Central memory CD8-positive, alpha-beta T cell (primary cell): ENCODE measurements at regions not wholly inside any gene's neighbourhood (a gene's known extent, or its start where the extent isn't known, plus 50 kb on each side); places are given as distances from the start of the nearest gene placed in this dataset.

Experiments used
- ATAC-seq: fragments of 150-1000 bp; cut with Tn5 transposase; replicated peaks from 2 replicates; pipeline ENCODE4 v1.10.0; 2022; ENCODE audit warnings: mild to moderate bottlenecking, moderate FRiP score, moderate number of reproducible peaks; ENCODE audit not compliant: poor library complexity, severe bottlenecking; ENCODE audit errors: extremely low read depth
- DNase-seq, 2 donors: peaks; one replicate each; pipeline ENCODE4 v3.0.0; 2021; ENCODE audit warnings: low spot score in 2 of 2
- H3K27ac Mint-ChIP-seq: one replicate; pipeline ENCODE4 v1.8.0; 2022; ENCODE audit warnings: low read depth, mild to moderate bottlenecking, moderate library complexity, mixed read lengths
- H3K27me3 Mint-ChIP-seq: one replicate; pipeline ENCODE4 v1.8.0; 2022; ENCODE audit warnings: mixed read lengths
- H3K36me3 Mint-ChIP-seq: one replicate; pipeline ENCODE4 v1.8.0; 2022; ENCODE audit warnings: mild to moderate bottlenecking, moderate library complexity, mixed read lengths; ENCODE audit not compliant: insufficient read depth
- H3K4me1 Mint-ChIP-seq: one replicate; pipeline ENCODE4 v1.8.0; 2022; ENCODE audit warnings: mixed read lengths
- H3K4me3 Mint-ChIP-seq: one replicate; pipeline ENCODE4 v1.8.0; 2022; ENCODE audit warnings: mild to moderate bottlenecking, moderate library complexity, mixed read lengths
- H3K9me3 Mint-ChIP-seq: one replicate; pipeline ENCODE4 v1.8.0; 2022; ENCODE audit warnings: mixed read lengths

DNA sequence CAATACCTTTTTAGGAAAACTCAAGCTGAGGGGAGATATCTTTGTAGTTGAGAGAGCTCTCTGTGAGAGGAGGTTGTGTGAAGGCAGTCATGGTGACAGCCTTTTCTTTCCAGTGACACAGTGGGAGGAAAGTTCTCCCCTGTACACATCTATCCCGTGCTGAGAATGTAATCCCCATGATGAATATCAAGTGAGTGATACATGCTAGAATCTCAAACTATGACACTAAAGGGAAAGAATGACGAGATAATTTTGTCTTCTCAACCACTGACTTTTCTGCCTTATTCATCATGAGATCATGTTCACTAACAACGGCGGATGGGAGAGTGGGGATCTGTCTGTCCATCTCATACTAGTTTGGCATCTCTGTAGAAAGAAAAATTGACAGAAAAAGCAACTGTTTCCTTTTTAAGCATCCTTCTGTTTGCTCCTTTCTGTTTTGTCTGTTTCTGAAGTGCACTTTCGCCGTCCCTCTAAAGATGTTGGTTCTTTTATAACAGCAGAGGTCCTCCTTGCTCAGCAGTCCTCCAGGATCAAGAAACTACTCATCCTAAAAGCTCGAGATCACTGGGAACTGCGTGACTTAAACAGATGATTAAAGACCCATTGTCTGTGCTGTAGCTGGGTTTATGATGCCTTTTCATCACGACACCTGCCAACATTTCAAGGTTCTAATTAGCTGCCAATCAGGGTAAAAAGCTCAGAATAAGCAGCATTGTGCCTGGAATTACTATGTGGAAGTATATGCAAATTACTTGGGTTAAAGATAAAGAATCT lies 137.6 kb downstream of the DCK start:
- Mint-ChIP-seq H3K4me3 (no peak overlapping the region), H3K27me3 (no peaks in the 10 kb centered on the region), H3K4me1 (peaks cover 5% of the 10 kb centered on the region), H3K9me3 (no peaks in the 10 kb centered on the region), H3K27ac (no peak overlapping the region), H3K36me3 (no peaks in the 10 kb centered on the region)
- no peak for DNase-seq
- ATAC-seq: no peak

GRCh38 chr4:71132486-71132885 lies 139.0 kb downstream of the DCK start:
- ATAC-seq: no peak
- H3K4me1 Mint-ChIP-seq: peaks cover 5% of the 10 kb centered on the region
- H3K4me3 Mint-ChIP-seq: no peak overlapping the region
- no peaks in the 10 kb centered on the region for H3K36me3 Mint-ChIP-seq
- no peak for DNase-seq
- no peaks in the 10 kb centered on the region for H3K27me3 Mint-ChIP-seq
- H3K9me3 Mint-ChIP-seq: no peaks in the 10 kb centered on the region
- H3K27ac Mint-ChIP-seq: no peak overlapping the region

- Mint-ChIP-seq H3K4me3 (no peak overlapping the region), H3K4me1 (peaks cover 5% of the 10 kb centered on the region), H3K27ac (no peak overlapping the region), H3K27me3 (no peaks in the 10 kb centered on the region), H3K9me3 (no peaks in the 10 kb centered on the region), H3K36me3 (no peaks in the 10 kb centered on the region)
- ATAC-seq (no peak), DNase-seq (no peak)
Observed at GRCh38 chr4:71133491-71133890, 140.0 kb downstream of the DCK start.

DNA sequence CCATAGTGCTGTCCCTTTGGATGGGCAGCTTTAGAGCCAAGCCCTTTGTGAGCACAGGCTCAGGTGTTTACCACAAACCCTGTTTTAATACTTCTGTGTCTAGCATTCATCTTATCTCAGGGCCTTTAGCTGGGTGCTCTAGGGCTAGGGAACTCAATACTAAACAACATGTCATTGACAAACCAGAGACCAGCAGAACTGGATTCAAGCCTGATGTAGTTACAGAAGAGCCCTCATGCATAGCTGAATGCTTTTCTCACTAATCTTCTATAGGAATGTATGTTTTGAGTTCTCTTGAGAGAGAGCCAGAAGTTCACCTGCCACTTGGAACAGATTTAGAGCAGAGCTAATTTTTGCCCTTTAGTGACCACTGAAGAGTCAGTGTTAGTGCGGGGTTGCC lies 142.6 kb downstream of the DCK start:
- DNase-seq (no peak), ATAC-seq (no peak)
- H3K4me1 Mint-ChIP-seq: peaks cover under 1% of the 10 kb centered on the region
- H3K36me3 Mint-ChIP-seq: no peaks in the 10 kb centered on the region
- H3K27ac Mint-ChIP-seq: no peak overlapping the region
- H3K4me3 Mint-ChIP-seq: no peak overlapping the region
- H3K9me3 Mint-ChIP-seq: no peaks in the 10 kb centered on the region
- H3K27me3 Mint-ChIP-seq: no peaks in the 10 kb centered on the region

DNA sequence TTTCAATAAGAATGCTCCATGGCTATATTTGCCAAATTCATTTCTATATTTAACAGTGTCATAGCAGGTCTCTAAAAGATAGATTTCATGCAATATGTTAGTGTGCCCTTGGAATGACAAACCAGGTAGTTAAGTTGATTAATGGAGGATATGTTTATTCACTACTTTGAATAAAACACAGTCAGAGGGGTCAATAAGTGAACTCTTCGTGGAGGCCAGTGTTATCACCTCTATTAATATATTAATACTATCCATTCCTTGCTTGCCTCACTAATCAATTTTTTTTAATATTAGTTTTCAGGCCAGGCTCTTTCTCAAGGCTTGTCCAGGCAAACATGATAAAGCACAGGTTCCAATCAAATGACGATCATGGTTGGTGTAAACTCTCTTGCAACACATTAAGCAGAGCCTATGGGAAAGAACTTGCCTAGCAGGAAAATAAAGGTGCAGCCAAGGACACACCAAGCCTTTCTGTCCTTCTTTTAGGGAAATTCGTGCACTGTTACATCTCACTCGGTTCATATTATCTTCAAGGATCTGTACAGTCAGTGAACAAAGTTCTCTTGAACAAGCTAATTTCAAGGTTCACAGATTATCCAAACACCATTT lies 144.7 kb downstream of the DCK start:
- Mint-ChIP-seq H3K9me3 (no peaks in the 10 kb centered on the region), H3K27me3 (no peaks in the 10 kb centered on the region), H3K36me3 (no peaks in the 10 kb centered on the region), H3K27ac (no peak overlapping the region), H3K4me1 (peaks cover 6% of the 10 kb centered on the region), H3K4me3 (no peak overlapping the region)
- ATAC-seq (no peak), DNase-seq (no peak)

DNA sequence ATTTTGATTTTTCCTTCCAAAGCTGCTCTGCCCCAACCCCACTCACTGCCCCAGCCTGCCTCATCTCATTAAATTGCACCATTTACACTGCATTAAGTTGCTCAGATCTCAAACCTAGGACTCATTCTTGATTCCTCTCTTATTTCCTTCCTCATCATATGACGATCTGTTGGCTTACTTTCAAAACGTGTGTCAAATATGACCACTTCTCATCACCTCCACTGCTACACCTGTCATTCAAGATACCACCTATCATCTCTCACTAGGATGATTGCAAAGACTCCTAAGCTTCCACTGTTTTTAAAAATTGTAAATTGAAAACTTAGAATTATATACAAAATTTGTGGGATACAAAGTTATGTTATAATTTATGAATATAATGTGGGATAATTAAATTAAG lies 147.1 kb downstream of the DCK start:
- no peak for ATAC-seq
- Mint-ChIP-seq H3K4me1 (peaks cover 6% of the 10 kb centered on the region), H3K27me3 (no peaks in the 10 kb centered on the region), H3K27ac (no peak overlapping the region), H3K36me3 (no peaks in the 10 kb centered on the region), H3K9me3 (no peaks in the 10 kb centered on the region), H3K4me3 (no peak overlapping the region)
- no peak for DNase-seq

GRCh38 chr4:71141125-71141524 lies 147.7 kb downstream of the DCK start:
- Mint-ChIP-seq H3K4me1 (peaks cover 6% of the 10 kb centered on the region), H3K27me3 (no peaks in the 10 kb centered on the region), H3K4me3 (no peak overlapping the region), H3K36me3 (no peaks in the 10 kb centered on the region), H3K27ac (no peak overlapping the region), H3K9me3 (no peaks in the 10 kb centered on the region)
- ATAC-seq: no peak
- DNase-seq: no peak

DNA sequence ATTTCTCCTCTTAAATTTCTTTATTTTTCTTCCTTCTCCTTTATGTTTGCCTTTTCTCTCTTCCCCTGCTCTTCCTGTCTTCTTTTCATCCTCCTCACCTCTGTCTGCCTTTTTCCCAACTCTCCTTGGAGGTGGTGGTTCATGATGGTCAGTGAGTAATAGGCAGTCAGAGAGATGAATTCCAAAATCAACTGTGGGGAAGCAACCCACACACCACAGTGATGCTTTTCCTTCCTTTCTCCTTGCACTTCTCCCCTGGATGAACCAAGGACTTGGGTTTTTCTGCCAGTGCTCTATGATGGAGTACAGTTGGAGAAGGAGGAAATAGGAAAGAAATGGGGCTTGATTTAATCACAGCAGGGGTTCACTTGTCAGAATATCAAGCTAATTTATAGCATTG lies 153.8 kb downstream of the DCK start:
- no peak overlapping the region for H3K27ac Mint-ChIP-seq
- no peaks in the 10 kb centered on the region for H3K36me3 Mint-ChIP-seq
- no peaks in the 10 kb centered on the region for H3K27me3 Mint-ChIP-seq
- no peak for DNase-seq
- no peak overlapping the region for H3K4me3 Mint-ChIP-seq
- ATAC-seq: no peak
- no peaks in the 10 kb centered on the region for H3K4me1 Mint-ChIP-seq
- no peaks in the 10 kb centered on the region for H3K9me3 Mint-ChIP-seq

DNA sequence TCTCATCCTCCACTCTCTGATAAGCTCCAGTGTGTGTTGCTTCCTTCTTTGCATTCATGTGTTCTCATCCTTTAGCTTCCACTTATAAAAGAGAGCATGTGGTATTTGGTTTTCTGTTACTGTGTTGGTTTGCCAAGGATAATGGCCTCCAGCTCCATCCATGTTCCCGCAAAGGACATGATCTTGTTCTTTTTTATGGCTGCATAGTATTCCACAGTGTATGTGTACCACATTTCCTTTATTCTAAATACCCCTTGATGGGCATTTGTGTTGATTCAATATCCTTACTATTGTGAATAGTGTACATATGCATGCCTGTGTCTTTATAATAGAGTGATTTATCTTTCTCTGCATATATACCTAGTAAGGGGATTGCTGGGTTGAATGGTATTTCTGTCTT lies 155.1 kb downstream of the DCK start:
- Mint-ChIP-seq H3K4me3 (no peak overlapping the region), H3K4me1 (no peaks in the 10 kb centered on the region), H3K27me3 (no peaks in the 10 kb centered on the region), H3K27ac (no peak overlapping the region), H3K36me3 (no peaks in the 10 kb centered on the region), H3K9me3 (no peaks in the 10 kb centered on the region)
- ATAC-seq (no peak), DNase-seq (no peak)

DNA sequence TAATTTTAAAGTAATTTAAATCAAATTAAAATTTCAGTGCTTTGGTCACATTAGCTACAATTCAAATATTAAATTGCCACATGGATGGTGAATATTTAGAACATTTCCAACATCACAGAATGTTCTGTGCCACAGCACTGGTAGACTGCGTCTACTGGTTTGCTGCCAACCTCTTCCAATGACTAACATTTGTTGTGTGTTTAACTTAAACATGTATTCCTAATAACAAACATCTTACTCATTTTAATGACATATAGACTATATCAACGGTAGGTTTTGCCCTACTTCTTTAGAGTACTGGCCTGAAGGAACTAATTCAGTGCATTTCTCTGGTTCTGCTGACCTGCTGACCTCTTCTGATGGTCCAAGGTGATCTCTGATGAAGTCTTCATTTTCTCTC lies 157.6 kb downstream of the DCK start:
- no peak for ATAC-seq
- no peaks in the 10 kb centered on the region for H3K9me3 Mint-ChIP-seq
- no peak overlapping the region for H3K4me3 Mint-ChIP-seq
- peaks cover 6% of the 10 kb centered on the region for H3K27me3 Mint-ChIP-seq
- no peaks in the 10 kb centered on the region for H3K4me1 Mint-ChIP-seq
- no peak for DNase-seq
- H3K27ac Mint-ChIP-seq: no peak overlapping the region
- no peaks in the 10 kb centered on the region for H3K36me3 Mint-ChIP-seq

DNA sequence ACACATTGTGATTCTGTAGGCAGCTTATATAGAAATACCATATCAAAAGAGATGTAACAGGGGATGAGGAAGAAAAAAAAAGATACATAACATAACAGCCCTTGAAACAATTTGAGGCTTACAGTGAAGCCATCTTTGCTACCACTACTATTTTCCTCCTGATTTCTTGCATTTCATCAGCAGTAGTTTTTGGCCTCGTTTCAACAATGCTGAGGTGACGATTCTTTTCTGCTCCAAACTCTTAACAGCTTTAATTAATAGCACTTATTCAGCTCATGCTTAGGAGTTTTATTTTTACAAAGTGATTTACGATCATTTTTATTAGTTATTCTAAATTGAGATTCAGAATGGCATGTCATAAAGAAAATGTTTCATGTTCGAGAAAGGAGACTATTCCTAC lies 163.2 kb downstream of the DCK start:
- Mint-ChIP-seq H3K9me3 (no peaks in the 10 kb centered on the region), H3K4me3 (no peak overlapping the region)
- ATAC-seq: no peak

GRCh38 chr4:71162386-71162785 lies 168.9 kb downstream of the DCK start:
- Mint-ChIP-seq H3K27me3 (no peaks in the 10 kb centered on the region), H3K4me1 (no peaks in the 10 kb centered on the region), H3K27ac (no peak overlapping the region), H3K36me3 (peaks cover 1% of the 10 kb centered on the region), H3K9me3 (no peaks in the 10 kb centered on the region), H3K4me3 (no peak overlapping the region)
- ATAC-seq (no peak), DNase-seq (no peak)

More for the DNA sequence above, 163.2 kb downstream of the DCK start:
- DNase-seq: no peak
- H3K27ac Mint-ChIP-seq: no peak overlapping the region
- no peaks in the 10 kb centered on the region for H3K36me3 Mint-ChIP-seq
- no peaks in the 10 kb centered on the region for H3K4me1 Mint-ChIP-seq
- peaks cover 6% of the 10 kb centered on the region for H3K27me3 Mint-ChIP-seq

- Mint-ChIP-seq H3K27me3 (no peaks in the 10 kb centered on the region), H3K4me1 (no peaks in the 10 kb centered on the region), H3K4me3 (no peak overlapping the region), H3K27ac (no peak overlapping the region), H3K36me3 (peaks cover 1% of the 10 kb centered on the region), H3K9me3 (no peaks in the 10 kb centered on the region)
- DNase-seq (no peak), ATAC-seq (no peak)
Observed at GRCh38 chr4:71163317-71163716, 169.9 kb downstream of the DCK start.
